MM.1S (cell line): ENCODE measurements at regions not wholly inside any gene's neighbourhood (a gene's known extent, or its start where the extent isn't known, plus 50 kb on each side); places are given as distances from the start of the nearest gene placed in this dataset.

Experiments used
- EZH2 ChIP-seq: fragments of 300-600 bp; sonication (generic); optimal IDR thresholded peaks from 2 replicates; pipeline ENCODE3; 2017; ENCODE audit warnings: low read depth, mild to moderate bottlenecking, antibody characterized with exemption, low read length, mixed read lengths
- TF ChIP-seq, protein P1 (sequence below): fragments of 300-600 bp; sonication (generic); IDR thresholded peaks from 2 replicates; pipeline ENCODE4 v1.5.1; 2016; ENCODE audit warnings: antibody characterized with exemption, low read length, mixed read lengths

DNA sequence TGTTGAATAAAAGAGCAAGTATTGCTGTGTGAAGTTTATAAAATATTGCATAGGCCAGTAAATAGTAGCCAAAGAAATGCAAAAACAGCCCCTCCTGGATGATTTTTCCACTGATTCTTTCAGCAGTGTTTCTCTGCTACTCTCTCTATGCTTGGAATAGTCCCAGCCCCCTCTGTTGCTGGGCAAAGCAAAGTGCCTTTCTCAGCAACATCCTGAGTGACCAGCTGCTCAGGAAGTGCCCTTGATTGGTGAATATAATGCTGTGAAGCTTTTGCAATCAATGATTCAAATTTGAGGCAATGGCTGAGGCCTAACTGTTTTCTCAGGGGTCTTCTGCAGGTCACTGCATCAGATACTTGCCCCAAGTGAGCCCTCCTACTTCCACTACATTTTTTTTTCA, 656.7 kb downstream of the ZNF674 start:
- TF ChIP-seq, protein P1, sequence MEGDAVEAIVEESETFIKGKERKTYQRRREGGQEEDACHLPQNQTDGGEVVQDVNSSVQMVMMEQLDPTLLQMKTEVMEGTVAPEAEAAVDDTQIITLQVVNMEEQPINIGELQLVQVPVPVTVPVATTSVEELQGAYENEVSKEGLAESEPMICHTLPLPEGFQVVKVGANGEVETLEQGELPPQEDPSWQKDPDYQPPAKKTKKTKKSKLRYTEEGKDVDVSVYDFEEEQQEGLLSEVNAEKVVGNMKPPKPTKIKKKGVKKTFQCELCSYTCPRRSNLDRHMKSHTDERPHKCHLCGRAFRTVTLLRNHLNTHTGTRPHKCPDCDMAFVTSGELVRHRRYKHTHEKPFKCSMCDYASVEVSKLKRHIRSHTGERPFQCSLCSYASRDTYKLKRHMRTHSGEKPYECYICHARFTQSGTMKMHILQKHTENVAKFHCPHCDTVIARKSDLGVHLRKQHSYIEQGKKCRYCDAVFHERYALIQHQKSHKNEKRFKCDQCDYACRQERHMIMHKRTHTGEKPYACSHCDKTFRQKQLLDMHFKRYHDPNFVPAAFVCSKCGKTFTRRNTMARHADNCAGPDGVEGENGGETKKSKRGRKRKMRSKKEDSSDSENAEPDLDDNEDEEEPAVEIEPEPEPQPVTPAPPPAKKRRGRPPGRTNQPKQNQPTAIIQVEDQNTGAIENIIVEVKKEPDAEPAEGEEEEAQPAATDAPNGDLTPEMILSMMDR: no peak
- no peak for TF ChIP-seq EZH2
